Vagina (tissue), 2 donors: ENCODE measurements at regions not wholly inside any gene's neighbourhood (a gene's known extent, or its start where the extent isn't known, plus 50 kb on each side); places are given as distances from the start of the nearest gene placed in this dataset.

Experiments
- DNase-seq, 2 donors: peaks; one replicate each; pipeline ENCODE4 v3.0.0-alpha.2; 2017; ENCODE audit errors: extremely low spot score in 2 of 2
- H3K27ac ChIP-seq: fragments of 200-600 bp; sonication (generic); one replicate; pipeline ENCODE4 v1.5.1; 2019
- H3K27me3 ChIP-seq: fragments of 200-600 bp; sonication (generic); one replicate; pipeline ENCODE4 v1.5.1; 2019
- H3K36me3 ChIP-seq, 2 donors: fragments of 200-600 bp; sonication (generic); one replicate each; pipeline ENCODE4 v1.5.1; 2017 to 2019
- H3K4me1 ChIP-seq: fragments of 200-600 bp; sonication (generic); one replicate; pipeline ENCODE4 v1.5.1; 2019
- H3K4me3 ChIP-seq, 2 donors: fragments of 200-600 bp; sonication (generic); 1 replicate in 1 of 2; 2 replicates in 1 of 2; pipeline ENCODE4 v1.5.1; 2016 to 2019
- H3K9me3 ChIP-seq: fragments of 200-600 bp; sonication (generic); one replicate; pipeline ENCODE4 v1.5.1; 2019
- POLR2A ChIP-seq, 2 donors: fragments of 450-650 bp; IDR thresholded peaks; one replicate each; pipeline ENCODE4 v1.6.1; 2017; ENCODE audit warnings: antibody characterized with exemption in 2 of 2, mild to moderate bottlenecking in 2 of 2, moderate library complexity in 2 of 2
- POLR2AphosphoS5 ChIP-seq, 2 donors: sonication (generic); formaldehyde crosslinking; IDR thresholded peaks; one replicate each; pipeline ENCODE4 v1.9.0; 2017; ENCODE audit warnings: antibody characterized with exemption in 2 of 2, mild to moderate bottlenecking in 2 of 2, low read depth in 1 of 2; ENCODE audit not compliant: insufficient read depth in 1 of 2
- intact Hi-C: fragments of 100-400 bp; cut with DNase I; formaldehyde crosslinking; loops from one replicate; pipeline ENCODE4 v1.15.1; 2023
- TF ChIP-seq, protein P1 (sequence below), 3 experiments: fragments of 450-650 bp in 2 of 3; fragments of 200-600 bp in 1 of 3; sonication (generic) in 1 of 3; IDR thresholded peaks; one replicate each; pipeline ENCODE4 v1.5.1; 2017 to 2019; ENCODE audit warnings: antibody characterized with exemption in 3 of 3, mild to moderate bottlenecking in 2 of 3, moderate library complexity in 2 of 3

DNA sequence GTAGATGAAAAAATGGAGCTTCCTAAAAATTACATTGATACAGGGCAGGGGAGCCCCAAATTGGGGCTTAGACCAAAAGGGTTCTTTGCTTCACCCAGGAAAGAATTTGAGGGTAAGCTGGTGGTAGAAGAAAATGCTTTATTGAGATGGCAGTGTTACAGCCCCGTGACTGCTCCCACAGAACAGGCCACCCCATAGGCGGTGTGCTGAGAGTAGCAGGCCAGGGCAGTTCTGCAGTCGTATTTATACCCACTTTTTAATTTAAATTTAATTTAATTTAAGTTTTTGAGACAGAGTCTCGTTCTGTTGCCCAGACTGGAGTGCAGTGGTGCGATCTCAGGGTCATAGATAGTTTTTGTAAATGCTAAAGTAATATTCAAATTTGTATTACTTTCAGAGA is 265.0 kb downstream of the CDH26 start:
- TF ChIP-seq POLR2A (IDR thresholded peaks at IDR 0.05) (no peak), POLR2AphosphoS5 (IDR thresholded peaks at IDR 0.05; ENCODE audit: insufficient read depth in 1 of 2, low read depth in 1 of 2) (no peak)
- TF ChIP-seq, protein P1, sequence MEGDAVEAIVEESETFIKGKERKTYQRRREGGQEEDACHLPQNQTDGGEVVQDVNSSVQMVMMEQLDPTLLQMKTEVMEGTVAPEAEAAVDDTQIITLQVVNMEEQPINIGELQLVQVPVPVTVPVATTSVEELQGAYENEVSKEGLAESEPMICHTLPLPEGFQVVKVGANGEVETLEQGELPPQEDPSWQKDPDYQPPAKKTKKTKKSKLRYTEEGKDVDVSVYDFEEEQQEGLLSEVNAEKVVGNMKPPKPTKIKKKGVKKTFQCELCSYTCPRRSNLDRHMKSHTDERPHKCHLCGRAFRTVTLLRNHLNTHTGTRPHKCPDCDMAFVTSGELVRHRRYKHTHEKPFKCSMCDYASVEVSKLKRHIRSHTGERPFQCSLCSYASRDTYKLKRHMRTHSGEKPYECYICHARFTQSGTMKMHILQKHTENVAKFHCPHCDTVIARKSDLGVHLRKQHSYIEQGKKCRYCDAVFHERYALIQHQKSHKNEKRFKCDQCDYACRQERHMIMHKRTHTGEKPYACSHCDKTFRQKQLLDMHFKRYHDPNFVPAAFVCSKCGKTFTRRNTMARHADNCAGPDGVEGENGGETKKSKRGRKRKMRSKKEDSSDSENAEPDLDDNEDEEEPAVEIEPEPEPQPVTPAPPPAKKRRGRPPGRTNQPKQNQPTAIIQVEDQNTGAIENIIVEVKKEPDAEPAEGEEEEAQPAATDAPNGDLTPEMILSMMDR (IDR thresholded peaks at IDR 0.05) = no peak
- Histone ChIP-seq H3K4me1 (no peaks in the 10 kb centered on the region), H3K27me3 (no peaks in the 10 kb centered on the region), H3K9me3 (no peaks in the 10 kb centered on the region), H3K4me3 (no peak overlapping the region), H3K27ac (no peak overlapping the region), H3K36me3 (no peaks in the 10 kb centered on the region)
- no peak for DNase-seq
- intact Hi-C loops = no loop called here

DNA sequence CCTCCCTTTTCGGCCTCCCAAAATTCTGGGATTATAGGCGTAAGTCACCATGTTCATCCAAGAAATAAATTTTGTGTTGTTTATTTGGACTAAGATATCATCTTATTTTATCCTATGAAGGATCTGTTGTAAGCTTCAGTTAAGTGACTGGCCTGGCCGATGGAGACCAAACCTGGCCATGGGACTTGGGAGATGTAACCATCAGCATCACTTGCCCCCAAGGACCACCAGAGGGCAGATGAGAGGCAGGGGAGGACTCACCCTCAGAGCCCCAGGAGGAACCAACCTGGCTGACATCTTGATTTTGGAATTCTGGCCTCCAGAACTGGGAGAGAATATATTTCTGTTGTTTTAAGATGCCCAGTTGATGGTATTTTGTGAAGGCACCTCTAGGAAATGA is 266.7 kb downstream of the CDH26 start:
- TF ChIP-seq, protein P1 (IDR thresholded peaks at IDR 0.05) = no peak
- TF ChIP-seq POLR2AphosphoS5 (IDR thresholded peaks at IDR 0.05; ENCODE audit: insufficient read depth in 1 of 2, low read depth in 1 of 2) = no peak
- TF ChIP-seq POLR2A (IDR thresholded peaks at IDR 0.05) = no peak
- Histone ChIP-seq H3K9me3 (no peaks in the 10 kb centered on the region), H3K4me1 (no peaks in the 10 kb centered on the region), H3K27me3 (no peaks in the 10 kb centered on the region), H3K4me3 (no peak overlapping the region), H3K27ac (no peak overlapping the region), H3K36me3 (no peaks in the 10 kb centered on the region)
- no peak for DNase-seq
- intact Hi-C loops = no loop called here

DNA sequence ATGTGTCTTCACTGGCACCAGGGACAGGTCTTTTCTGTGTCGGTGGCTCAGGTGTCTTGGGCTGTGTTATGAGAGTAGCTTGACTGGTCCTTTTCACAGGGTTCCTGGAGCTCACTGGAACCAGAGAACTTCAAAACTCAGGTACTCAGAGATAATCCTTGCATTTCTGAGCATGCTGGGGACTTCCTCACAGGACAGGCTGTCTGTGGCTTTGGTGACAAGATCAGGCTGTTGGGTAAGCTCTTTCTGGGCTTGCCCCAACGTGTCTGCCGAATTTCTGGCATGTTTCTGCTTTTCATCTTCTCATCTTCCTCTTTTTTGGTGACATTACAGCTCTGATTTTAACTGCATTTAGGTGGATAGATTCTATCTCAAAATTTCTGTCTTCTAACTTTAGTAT is 270.0 kb downstream of the CDH26 start:
- Histone ChIP-seq H3K4me1 (no peaks in the 10 kb centered on the region), H3K27ac (no peak overlapping the region), H3K27me3 (no peaks in the 10 kb centered on the region), H3K9me3 (no peaks in the 10 kb centered on the region), H3K4me3 (no peak overlapping the region), H3K36me3 (no peaks in the 10 kb centered on the region)
- intact Hi-C loops = no loop called here
- TF ChIP-seq POLR2AphosphoS5 (IDR thresholded peaks at IDR 0.05; ENCODE audit: insufficient read depth in 1 of 2, low read depth in 1 of 2) = no peak
- no peak for TF ChIP-seq POLR2A (IDR thresholded peaks at IDR 0.05)
- TF ChIP-seq, protein P1 (IDR thresholded peaks at IDR 0.05) = no peak
- DNase-seq = peak in 1 of 2 donors; percentile 64

DNA sequence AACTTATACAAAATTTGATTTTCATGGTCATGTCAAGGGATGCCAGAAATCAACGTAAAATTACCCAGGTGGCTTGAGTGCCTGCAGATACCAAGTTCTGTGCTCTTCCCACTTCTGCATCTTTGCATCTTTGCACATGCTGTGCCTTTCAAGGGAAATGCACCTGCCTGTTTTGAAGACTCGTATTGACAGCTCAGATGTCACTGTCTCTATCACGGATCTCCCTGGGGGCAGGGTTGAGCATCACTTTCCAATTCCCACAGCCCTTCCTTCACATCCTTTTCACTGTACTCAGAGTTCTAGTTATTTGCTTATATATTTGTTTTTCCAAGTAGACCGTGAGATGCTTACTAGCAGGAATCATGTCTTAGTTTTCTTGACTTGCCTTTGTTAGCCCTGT is 274.2 kb downstream of the CDH26 start:
- Histone ChIP-seq H3K27ac (no peak overlapping the region), H3K4me1 (no peaks in the 10 kb centered on the region), H3K36me3 (no peaks in the 10 kb centered on the region), H3K4me3 (no peak overlapping the region), H3K9me3 (no peaks in the 10 kb centered on the region), H3K27me3 (no peaks in the 10 kb centered on the region)
- no peak for TF ChIP-seq POLR2AphosphoS5 (IDR thresholded peaks at IDR 0.05; ENCODE audit: insufficient read depth in 1 of 2, low read depth in 1 of 2)
- TF ChIP-seq POLR2A (IDR thresholded peaks at IDR 0.05) = no peak
- TF ChIP-seq, protein P1 (IDR thresholded peaks at IDR 0.05) = no peak
- no peak for DNase-seq
- intact Hi-C loops = no loop called here

DNA sequence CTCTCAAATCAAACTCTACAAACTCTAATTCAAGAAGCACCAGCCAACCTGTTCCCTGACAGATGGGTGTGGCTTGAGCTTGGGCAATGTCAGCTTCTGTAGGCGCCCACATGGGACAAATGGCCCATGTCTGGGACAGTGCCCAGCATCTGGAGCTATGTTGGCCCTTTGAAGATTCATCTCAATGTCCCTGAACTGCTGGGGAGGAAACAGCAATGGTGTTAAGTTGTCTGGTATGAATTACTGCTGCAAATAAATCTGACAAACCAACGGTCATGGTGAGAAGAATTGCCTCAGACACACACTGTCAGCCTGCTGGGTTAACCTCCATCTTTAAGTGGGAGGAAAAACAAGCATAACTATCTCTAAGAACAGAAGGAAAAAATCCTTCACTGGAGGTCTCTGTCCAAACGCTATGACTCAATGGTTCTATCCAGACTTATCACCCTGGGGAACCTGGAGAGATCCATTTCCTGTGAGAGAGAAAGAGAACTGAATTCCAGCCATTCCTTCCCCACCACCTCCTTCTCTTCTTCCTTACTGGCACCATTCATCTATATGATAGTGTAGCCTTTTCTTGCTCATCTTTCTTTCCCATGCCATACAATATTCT is 274.9 kb downstream of the CDH26 start:
- Histone ChIP-seq H3K27ac (no peak overlapping the region), H3K27me3 (no peaks in the 10 kb centered on the region), H3K36me3 (no peaks in the 10 kb centered on the region), H3K4me3 (no peak overlapping the region), H3K9me3 (no peaks in the 10 kb centered on the region), H3K4me1 (no peaks in the 10 kb centered on the region)
- TF ChIP-seq POLR2A (IDR thresholded peaks at IDR 0.05) (no peak), POLR2AphosphoS5 (IDR thresholded peaks at IDR 0.05; ENCODE audit: insufficient read depth in 1 of 2, low read depth in 1 of 2) (no peak)
- TF ChIP-seq, protein P1 (IDR thresholded peaks at IDR 0.05) = no peak
- DNase-seq = peak in 1 of 2 donors; percentile 32
- intact Hi-C loops = no loop called here
